Immature natural killer cell (primary cell): ENCODE measurements at regions not wholly inside any gene's neighbourhood (a gene's known extent, or its start where the extent isn't known, plus 50 kb on each side); places are given as distances from the start of the nearest gene placed in this dataset.
"Not testable (repeated sequence)": the region's sequence is repeated elsewhere in the genome, so short reads cannot be mapped to it uniquely, and the experiment has no call there.

Experiments
- DNase-seq, 3 donors: peaks; one replicate each; pipeline ENCODE4 v3.0.0; 2022; ENCODE audit warnings: mixed read lengths in 1 of 3
- H3K27ac Mint-ChIP-seq, 6 donors: one replicate each; pipeline ENCODE4 v1.8.0; 2020; ENCODE audit warnings: mixed read lengths in 6 of 6, mild to moderate bottlenecking in 5 of 6, inconsistent platforms in 4 of 6, moderate library complexity in 3 of 6
- H3K27me3 Mint-ChIP-seq, 3 donors: one replicate each; pipeline ENCODE4 v1.8.0; 2020 to 2021; ENCODE audit warnings: low read depth in 3 of 3, mild to moderate bottlenecking in 3 of 3, mixed read lengths in 3 of 3, moderate library complexity in 3 of 3, inconsistent platforms in 1 of 3
- H3K36me3 Mint-ChIP-seq, 3 donors: one replicate each; pipeline ENCODE4 v1.8.0; 2020; ENCODE audit warnings: mixed read lengths in 3 of 3, inconsistent platforms in 2 of 3, mild to moderate bottlenecking in 2 of 3
- H3K4me1 Mint-ChIP-seq, 2 donors: one replicate each; pipeline ENCODE4 v1.8.0; 2020; ENCODE audit warnings: inconsistent platforms in 2 of 2, mild to moderate bottlenecking in 2 of 2, mixed read lengths in 2 of 2, moderate library complexity in 1 of 2
- H3K4me3 Mint-ChIP-seq, 5 donors: one replicate each; pipeline ENCODE4 v1.8.0; 2020; ENCODE audit warnings: mild to moderate bottlenecking in 5 of 5, mixed read lengths in 5 of 5, inconsistent platforms in 3 of 5, moderate library complexity in 3 of 5
- H3K9me3 Mint-ChIP-seq, 6 donors: one replicate each; pipeline ENCODE4 v1.8.0; 2020; ENCODE audit warnings: mild to moderate bottlenecking in 6 of 6, mixed read lengths in 6 of 6, inconsistent platforms in 4 of 6, moderate library complexity in 3 of 6

DNA sequence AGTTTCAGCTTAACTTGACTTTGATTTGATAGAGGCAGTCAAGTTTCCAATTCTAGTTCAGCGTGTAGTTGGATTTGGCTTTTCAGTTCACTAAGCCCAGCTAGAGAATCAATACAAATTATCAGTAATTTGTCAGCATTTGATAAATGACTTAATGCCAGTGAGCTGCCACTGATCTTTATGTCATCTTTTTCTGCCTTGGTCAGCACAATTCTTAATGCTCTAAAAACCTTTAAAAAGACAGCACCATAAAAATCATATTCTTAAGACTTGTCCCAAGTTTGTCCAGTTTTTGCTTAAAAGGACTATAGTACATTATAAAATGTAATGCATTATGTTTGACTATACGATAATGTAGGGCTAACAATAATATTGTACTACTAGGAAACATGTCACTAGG is 920.5 kb downstream of the LRFN5 start:
- no peak overlapping the region for H3K27ac Mint-ChIP-seq
- H3K36me3 Mint-ChIP-seq, result peaks cover 0 to 5% (median 0%) of the 10 kb centered on the region in 3 donors
- no peaks in the 10 kb centered on the region for H3K27me3 Mint-ChIP-seq
- H3K4me3 Mint-ChIP-seq, result no peak overlapping the region
- H3K9me3 Mint-ChIP-seq, result peaks cover 2 to 48% (median 14%) of the 10 kb centered on the region in 6 donors
- H3K4me1 Mint-ChIP-seq, result no peaks in the 10 kb centered on the region
- no peak for DNase-seq

DNA sequence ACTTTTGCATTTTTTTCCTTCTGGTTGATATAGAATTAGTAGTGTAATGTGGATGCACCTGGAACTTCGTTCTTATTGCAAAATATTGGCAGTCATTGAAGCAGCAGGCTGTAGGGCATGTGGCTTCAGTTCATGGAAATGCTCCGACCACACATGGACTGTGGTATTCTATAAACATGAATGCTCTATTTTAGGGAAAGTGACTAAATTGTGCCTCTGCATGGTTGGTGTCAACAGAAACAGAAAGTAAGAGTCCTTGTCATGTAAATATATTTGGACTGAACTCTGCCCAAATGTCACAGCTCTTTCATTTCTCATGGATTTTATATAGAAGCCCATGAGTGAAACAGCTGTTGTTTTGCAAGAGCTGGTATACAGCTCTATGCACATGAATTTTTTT is 917.0 kb downstream of the LRFN5 start:
- Mint-ChIP-seq H3K9me3 (peaks cover 2 to 49% (median 21%) of the 10 kb centered on the region in 6 donors), H3K36me3 (no peaks in the 10 kb centered on the region), H3K4me3 (no peak overlapping the region), H3K4me1 (no peaks in the 10 kb centered on the region), H3K27ac (no peak overlapping the region), H3K27me3 (no peaks in the 10 kb centered on the region)
- DNase-seq, result no peak

DNA sequence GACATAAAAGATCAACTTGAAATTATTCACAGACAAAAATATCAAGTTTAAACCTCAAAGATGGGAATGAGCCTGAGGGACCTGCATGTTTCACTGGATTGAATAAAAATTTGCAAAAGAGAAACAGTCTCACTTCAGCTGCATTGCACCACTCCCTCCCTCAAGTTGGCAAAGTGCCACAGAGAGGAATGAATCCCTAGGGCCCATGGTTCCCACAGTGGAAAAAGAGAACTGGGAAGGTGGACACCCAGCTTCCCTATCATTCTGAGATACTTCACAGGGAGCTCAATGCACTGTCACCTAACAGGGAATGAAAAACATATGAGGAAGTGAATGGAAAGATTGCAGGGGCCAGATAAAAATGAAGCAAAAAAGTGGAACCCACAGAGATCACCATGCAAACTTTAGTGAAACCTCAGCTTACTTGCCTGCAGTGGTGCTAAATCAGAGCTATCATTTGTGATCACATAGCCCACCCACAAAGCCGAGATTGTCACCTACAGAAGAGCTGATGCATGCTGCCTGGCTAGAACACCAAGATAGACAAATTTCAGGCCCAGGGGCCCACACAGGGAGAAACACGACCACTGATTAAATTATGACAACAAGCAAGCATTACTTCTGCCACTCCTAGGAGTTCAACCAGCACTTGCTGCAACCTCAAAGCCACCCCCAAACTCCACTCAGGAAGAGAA is 911.3 kb downstream of the LRFN5 start:
- Mint-ChIP-seq H3K4me1 (no peaks in the 10 kb centered on the region), H3K9me3 (peaks cover 8 to 67% (median 35%) of the 10 kb centered on the region in 6 donors)

DNA sequence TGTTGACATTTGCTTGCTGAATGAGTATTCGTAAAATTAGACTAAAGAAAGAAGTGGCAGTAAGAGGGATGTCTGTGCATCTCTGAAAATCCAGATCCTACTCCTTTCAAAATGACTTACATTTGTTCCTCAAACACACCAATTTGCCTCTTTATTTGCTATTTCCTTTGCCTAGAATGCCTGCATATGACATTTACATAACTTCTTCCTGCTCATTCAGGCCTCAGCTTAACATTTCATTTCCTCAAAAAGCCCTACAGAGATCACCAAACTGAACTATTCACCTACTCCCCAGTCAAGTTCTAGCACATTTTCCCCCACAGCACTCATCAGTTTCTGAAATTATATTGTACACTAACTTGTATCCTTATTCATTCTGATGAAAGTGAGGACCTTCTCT is 907.2 kb downstream of the LRFN5 start:
- H3K4me1 Mint-ChIP-seq, result no peaks in the 10 kb centered on the region
- H3K4me3 Mint-ChIP-seq, result no peak overlapping the region
- peaks cover 0 to 7% (median 3%) of the 10 kb centered on the region in 3 donors for H3K36me3 Mint-ChIP-seq
- no peak overlapping the region for H3K27ac Mint-ChIP-seq
- no peaks in the 10 kb centered on the region for H3K27me3 Mint-ChIP-seq
- DNase-seq, result no peak
- H3K9me3 Mint-ChIP-seq, result peaks cover 12 to 71% (median 42%) of the 10 kb centered on the region in 6 donors

More for the DNA sequence above, 911.3 kb downstream of the LRFN5 start:
- DNase-seq, result no peak
- H3K4me3 Mint-ChIP-seq, result no peak overlapping the region
- H3K27ac Mint-ChIP-seq, result no peak overlapping the region
- no peaks in the 10 kb centered on the region for H3K27me3 Mint-ChIP-seq
- H3K36me3 Mint-ChIP-seq, result peaks cover 0 to 7% (median 3%) of the 10 kb centered on the region in 3 donors

DNA sequence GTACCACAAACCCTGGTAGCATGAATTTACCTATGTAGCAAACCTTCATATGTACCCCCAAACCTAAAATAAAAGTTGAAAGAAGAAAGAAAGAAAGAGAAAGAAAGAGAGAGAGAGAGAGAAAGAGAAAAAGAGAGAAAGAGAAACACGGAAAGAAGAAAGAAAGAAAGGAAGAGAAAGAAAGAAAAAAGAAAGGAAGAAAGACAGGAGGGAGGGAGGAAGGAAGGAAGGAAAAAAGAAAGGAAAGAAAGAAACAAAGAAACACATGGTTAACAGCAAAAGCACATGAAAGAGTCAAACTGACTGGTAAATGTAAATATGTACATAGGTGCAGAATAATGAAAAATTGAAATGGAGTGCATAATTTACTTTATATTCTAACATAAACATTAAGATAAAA is 903.4 kb downstream of the LRFN5 start:
- Mint-ChIP-seq H3K4me3 (no peak overlapping the region), H3K9me3 (peaks cover 13 to 76% (median 43%) of the 10 kb centered on the region in 6 donors), H3K4me1 (no peaks in the 10 kb centered on the region), H3K27ac (no peak overlapping the region), H3K27me3 (no peaks in the 10 kb centered on the region), H3K36me3 (peaks cover 0 to 4% (median 0%) of the 10 kb centered on the region in 3 donors)
- no peak for DNase-seq

DNA sequence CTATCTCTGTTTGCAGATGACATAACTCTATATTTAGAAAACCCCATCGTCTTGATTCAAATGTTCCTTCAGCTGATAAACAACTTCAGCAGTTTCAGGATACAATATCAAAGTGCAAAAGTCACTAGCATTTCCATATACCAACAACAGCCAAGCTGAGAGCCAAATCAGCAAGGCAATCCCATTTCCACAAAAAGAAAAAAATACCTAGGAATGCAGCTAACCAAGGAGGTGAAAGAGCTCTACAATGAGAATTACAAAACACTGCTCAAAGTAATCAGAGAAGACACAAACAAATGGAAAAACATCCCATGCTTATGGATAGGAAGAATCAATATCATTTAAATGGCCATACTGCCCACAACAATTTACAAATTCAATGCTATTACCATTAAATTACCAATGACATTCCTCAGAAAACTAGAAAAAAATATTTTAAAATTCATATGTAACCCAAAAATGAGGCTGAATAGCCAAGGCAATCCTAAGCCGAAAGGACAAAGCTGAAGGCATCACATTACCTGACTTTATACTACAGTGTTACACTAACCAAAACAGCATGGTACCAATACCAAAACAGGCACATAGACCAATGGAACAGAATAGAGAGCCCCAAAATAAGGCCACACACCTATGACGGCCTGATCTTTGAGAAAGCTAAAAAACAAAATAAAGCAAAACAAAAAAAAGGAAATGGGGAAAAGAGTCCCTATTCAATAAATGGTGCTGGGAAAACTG is 901.7 kb downstream of the LRFN5 start:
- H3K27me3 Mint-ChIP-seq, result no peaks in the 10 kb centered on the region
- H3K9me3 Mint-ChIP-seq, result peaks cover 11 to 67% (median 36%) of the 10 kb centered on the region in 6 donors
- H3K4me1 Mint-ChIP-seq, result no peaks in the 10 kb centered on the region
- DNase-seq, result no peak
- no peaks in the 10 kb centered on the region for H3K36me3 Mint-ChIP-seq
- no peak overlapping the region for H3K4me3 Mint-ChIP-seq
- H3K27ac Mint-ChIP-seq, result no peak overlapping the region

DNA sequence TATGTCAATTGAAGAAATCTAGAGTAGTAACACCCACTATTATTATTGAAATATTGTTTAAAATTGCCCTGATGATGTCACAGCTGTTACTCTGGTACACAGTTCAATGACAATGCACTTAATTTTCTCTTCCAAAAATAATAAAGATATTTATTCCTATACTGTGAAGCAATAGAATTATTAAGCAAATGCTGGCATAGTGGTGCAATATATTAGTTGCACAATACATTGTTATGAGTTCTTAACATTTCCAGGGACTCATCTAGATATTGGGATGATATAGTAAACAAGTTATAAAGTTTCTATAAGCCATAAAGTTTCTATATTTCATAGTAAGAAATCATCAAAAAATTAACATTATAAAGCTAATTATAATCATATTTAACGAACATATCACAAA is 897.8 kb downstream of the LRFN5 start:
- H3K4me1 Mint-ChIP-seq, result no peaks in the 10 kb centered on the region
- H3K36me3 Mint-ChIP-seq, result no peaks in the 10 kb centered on the region

DNA sequence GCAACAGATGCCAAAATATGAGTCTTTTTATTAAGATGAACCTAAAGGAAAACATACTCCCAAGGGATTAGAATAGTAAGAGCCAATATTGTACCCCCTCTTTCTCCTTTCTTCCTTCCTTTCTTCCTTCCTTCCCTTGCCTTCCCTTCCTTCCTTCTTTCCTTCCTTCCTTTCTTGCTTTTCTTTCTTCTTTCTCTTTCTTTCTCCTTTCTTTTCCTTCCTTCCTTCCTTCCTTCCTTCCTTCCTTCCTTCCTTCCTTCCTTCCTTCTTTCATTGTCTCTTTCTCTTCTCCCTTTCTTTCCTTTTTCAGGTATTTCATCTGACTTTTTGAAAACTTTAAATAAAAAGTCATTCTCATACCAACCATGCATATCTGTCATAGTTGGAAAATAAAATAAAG is 892.5 kb downstream of the LRFN5 start:
- Mint-ChIP-seq H3K27ac (no peak overlapping the region), H3K36me3 (peaks cover 0 to 3% (median 0%) of the 10 kb centered on the region in 3 donors), H3K4me3 (no peak overlapping the region), H3K27me3 (no peaks in the 10 kb centered on the region), H3K9me3 (peaks cover 4 to 33% (median 10%) of the 10 kb centered on the region in 6 donors), H3K4me1 (no peaks in the 10 kb centered on the region)
- DNase-seq, result no peak

More for the DNA sequence above, 897.8 kb downstream of the LRFN5 start:
- Mint-ChIP-seq H3K4me3 (no peak overlapping the region), H3K27me3 (no peaks in the 10 kb centered on the region), H3K9me3 (peaks cover 10 to 43% (median 19%) of the 10 kb centered on the region in 6 donors), H3K27ac (no peak overlapping the region)
- DNase-seq, result no peak

DNA sequence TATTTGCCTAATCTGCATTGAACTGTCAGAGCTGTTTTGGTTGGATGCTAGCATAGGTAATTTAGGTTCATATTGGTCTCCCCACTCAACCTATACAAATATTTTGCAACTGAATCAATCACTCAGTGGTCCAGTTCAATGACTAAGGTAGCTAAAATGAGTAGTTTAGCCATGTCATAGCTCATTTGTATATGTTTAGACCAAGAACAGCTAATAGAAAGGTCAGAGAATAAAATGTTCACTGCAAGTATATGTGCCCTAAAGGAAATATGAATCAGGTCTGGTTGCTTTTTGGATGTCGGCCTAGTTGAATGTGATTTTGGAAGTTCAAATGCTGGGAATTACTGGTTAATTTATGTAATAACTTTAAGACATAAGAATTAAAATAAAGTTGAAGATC is 883.9 kb downstream of the LRFN5 start:
- Mint-ChIP-seq H3K4me3 (no peak overlapping the region), H3K27ac (no peak overlapping the region), H3K36me3 (no peaks in the 10 kb centered on the region), H3K4me1 (no peaks in the 10 kb centered on the region), H3K9me3 (peaks cover 2 to 37% (median 22%) of the 10 kb centered on the region in 6 donors), H3K27me3 (peaks cover 0 to 4% (median 0%) of the 10 kb centered on the region in 3 donors)
- DNase-seq, result no peak

DNA sequence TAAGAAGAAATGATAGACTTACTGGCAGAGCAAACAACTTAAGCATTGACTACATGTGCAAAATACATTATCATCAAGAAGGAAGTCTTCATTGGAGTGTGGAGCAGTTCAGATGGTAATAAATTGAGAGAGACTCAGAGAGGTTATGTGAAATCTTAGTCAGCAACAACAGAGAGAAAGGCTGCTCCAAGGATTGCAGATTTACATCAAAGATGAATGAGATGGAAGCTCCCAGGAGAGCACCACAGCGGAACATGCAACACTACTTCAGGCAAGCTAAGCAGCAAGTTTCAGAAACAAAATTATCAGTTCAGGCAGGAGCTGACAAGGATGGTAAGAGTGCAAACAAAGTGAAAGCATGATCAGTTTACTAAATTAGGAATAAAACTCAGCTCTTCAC is 882.3 kb downstream of the LRFN5 start:
- Mint-ChIP-seq H3K27me3 (peaks cover 0 to 4% (median 0%) of the 10 kb centered on the region in 3 donors), H3K9me3 (peaks cover 4 to 38% (median 24%) of the 10 kb centered on the region in 6 donors)

DNA sequence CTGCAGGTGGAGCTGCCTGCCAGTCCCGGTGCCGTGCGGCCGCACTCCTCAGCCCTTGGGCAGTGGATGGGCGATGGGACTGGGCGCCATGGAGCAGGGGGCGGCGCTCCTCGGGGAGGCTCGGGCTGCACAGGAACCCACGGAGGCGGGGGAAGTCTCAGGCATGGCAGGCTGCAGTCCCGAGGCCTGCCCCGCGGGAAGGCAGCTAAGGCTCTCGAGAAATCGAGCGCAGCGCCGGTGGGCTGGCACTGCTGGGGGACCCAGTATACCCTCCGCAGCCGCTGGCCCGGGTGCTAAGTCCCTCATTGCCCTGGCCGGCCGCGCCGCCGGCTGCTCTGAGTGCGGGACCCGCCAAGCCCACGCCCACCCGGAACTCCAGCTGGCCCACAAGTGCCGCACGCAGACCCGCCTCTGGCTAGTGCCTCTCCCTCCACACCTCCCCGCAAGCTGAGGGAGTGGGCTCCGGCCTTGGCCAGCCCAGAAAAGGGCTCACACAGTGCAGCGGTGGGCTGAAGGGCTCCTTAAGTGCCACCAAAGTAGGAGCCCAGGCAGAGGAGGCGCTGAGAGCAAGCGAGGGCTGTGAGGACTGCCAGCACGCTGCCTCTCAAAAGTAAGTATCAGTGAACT is 875.8 kb downstream of the LRFN5 start:
- not testable (repeated sequence) for DNase-seq, H3K4me1 Mint-ChIP-seq, H3K4me3 Mint-ChIP-seq, H3K27ac Mint-ChIP-seq, H3K36me3 Mint-ChIP-seq, H3K27me3 Mint-ChIP-seq
- H3K9me3 Mint-ChIP-seq, result peaks cover 8 to 48% (median 15%) of the 10 kb centered on the region in 6 donors

More for the DNA sequence above, 882.3 kb downstream of the LRFN5 start:
- H3K36me3 Mint-ChIP-seq, result no peaks in the 10 kb centered on the region
- H3K4me1 Mint-ChIP-seq, result no peaks in the 10 kb centered on the region
- H3K4me3 Mint-ChIP-seq, result no peak overlapping the region
- DNase-seq, result no peak
- H3K27ac Mint-ChIP-seq, result no peak overlapping the region

DNA sequence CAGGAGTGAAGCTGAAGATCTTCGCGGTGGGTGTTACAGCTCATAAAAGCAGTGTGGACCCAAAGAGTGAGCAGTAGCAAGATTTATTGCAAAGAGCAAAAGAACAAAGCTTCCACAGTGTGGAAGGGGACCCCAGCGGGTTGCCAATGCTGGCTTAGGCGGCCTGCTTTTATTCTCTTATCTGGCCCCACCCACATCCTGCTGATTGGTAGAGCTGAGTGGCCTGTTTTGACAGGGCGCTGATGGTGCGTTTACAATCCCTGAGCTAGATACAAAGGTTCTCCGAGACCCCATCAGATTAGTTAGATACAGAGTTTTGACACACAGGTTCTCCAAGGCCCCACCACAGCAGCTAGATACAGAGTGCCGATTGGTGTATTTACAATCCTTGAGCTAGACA is 875.0 kb downstream of the LRFN5 start:
- H3K27ac Mint-ChIP-seq, DNase-seq, H3K4me3 Mint-ChIP-seq, H3K36me3 Mint-ChIP-seq, H3K4me1 Mint-ChIP-seq, H3K27me3 Mint-ChIP-seq: not testable (repeated sequence)
- peaks cover 8 to 41% (median 11%) of the 10 kb centered on the region in 6 donors for H3K9me3 Mint-ChIP-seq

DNA sequence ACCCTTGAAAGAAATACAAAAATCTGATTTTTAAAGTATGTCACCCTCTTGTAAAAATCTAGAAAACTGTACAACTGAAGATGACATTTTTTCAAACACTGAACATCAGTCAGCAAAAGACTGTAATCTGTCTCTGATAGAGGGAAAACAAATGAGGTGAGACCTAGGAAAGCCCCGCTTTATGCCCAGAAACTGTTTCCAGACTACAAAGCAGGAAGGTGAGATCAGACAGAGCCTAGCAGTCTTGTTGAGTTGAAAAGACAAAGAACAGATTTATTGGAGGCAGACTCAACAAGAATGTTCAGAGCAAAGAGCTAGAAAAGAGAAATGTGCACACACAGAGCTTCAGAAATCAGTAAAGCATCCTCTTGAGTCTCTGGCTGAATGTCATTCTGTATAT is 873.6 kb downstream of the LRFN5 start:
- no peaks in the 10 kb centered on the region for H3K4me1 Mint-ChIP-seq
- H3K27me3 Mint-ChIP-seq, result no peaks in the 10 kb centered on the region
- no peak for DNase-seq
- H3K9me3 Mint-ChIP-seq, result peaks cover 8 to 42% (median 10%) of the 10 kb centered on the region in 6 donors
- H3K27ac Mint-ChIP-seq, result no peak overlapping the region
- H3K4me3 Mint-ChIP-seq, result no peak overlapping the region
- no peaks in the 10 kb centered on the region for H3K36me3 Mint-ChIP-seq

DNA sequence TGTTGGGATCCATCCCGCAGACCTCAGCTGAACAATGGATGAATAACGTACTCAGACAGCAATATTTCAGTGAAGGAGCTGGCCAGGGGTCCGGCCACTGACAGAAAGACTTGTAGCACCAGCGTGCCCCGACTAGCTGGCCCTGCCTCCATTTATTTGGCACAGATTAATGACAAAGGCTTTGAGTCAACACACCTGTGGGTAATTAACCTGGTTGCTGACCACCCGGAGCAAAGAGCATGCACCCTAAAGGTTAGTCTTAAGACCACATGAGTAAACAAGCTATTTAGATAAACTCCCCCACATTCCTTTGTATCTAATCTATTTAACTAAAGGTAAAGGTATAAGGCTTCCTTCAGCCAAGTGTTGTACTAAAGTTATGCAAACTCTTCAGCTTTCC is 868.6 kb downstream of the LRFN5 start:
- DNase-seq, result no peak
- no peaks in the 10 kb centered on the region for H3K27me3 Mint-ChIP-seq
- no peak overlapping the region for H3K4me3 Mint-ChIP-seq
- H3K27ac Mint-ChIP-seq, result no peak overlapping the region
- no peaks in the 10 kb centered on the region for H3K4me1 Mint-ChIP-seq
- H3K9me3 Mint-ChIP-seq, result peaks cover 6 to 39% (median 15%) of the 10 kb centered on the region in 6 donors
- H3K36me3 Mint-ChIP-seq, result no peaks in the 10 kb centered on the region
